GM12878 (cell line): ENCODE measurements at regions not wholly inside any gene's neighbourhood (a gene's known extent, or its start where the extent isn't known, plus 50 kb on each side); places are given as distances from the start of the nearest gene placed in this dataset.

Source experiments
- ATAC-seq: fragments of 200-7000 bp; cut with Tn5 transposase; 3 replicates; pipeline ENCODE4 v1.9.1; 2020; ENCODE audit warnings: mild to moderate bottlenecking, moderate library complexity
- BruUV-seq: library from RNA; stranded (reverse); fragments of 400-500 nt; replicated peaks from 2 replicates; lab custom pipeline; 2021; lab: Mats Ljungman, UMichigan
- CTCF ChIA-PET: fragments of 300-600 bp; sonication (Branson Sonifier 250); formaldehyde crosslinking; extraction: SDS; loops from one replicate; lab custom pipeline; 2021; ENCODE audit warnings: inconsistent platforms; lab: Yijun Ruan, JAX
- POLR2A ChIA-PET: fragments of 350-600 bp; formaldehyde crosslinking; extraction: SDS; loops from one replicate; lab custom pipeline; 2021; ENCODE audit warnings: inconsistent platforms; lab: Charles Lee
- RAD21 ChIA-PET: fragments of 300-600 bp; sonication (Branson Sonifier 250); formaldehyde crosslinking; loops from one replicate; lab custom pipeline; 2023; ENCODE audit warnings: antibody characterized with exemption; ENCODE audit not compliant: unreplicated experiment; lab: Charles Lee
- SMC1A ChIA-PET: fragments of 300-600 bp; sonication (Branson Sonifier 250); formaldehyde crosslinking; loops from one replicate; lab custom pipeline; 2023; ENCODE audit not compliant: unreplicated experiment, uncharacterized antibody; lab: Charles Lee
- DNase-seq: peaks from one replicate; pipeline ENCODE4 v3.0.0-alpha.2; 2011; ENCODE audit warnings: low read depth, low spot score
- FAIRE-seq: peaks from 3 replicates; lab custom pipeline; 2011; peaks lifted over from hg19 to GRCh38; lab: Jason Lieb, UNC
- H2AFZ ChIP-seq: 2 replicates; pipeline ENCODE4 v1.6.0; 2011; ENCODE audit warnings: low read depth, low read length, control low read depth; ENCODE audit not compliant: control insufficient read depth
- H3K27ac ChIP-seq: 2 replicates; pipeline ENCODE4 v1.5.1; 2011; ENCODE audit warnings: control low read depth; ENCODE audit not compliant: control insufficient read depth, insufficient read depth
- H3K27me3 ChIP-seq, 2 experiments: replicated peaks in 1 of 2; 2 replicates each; pipeline versions ENCODE4 v1.6.0 to v1.6.1; 2011; ENCODE audit warnings: low read length in 1 of 2; ENCODE audit not compliant: control insufficient read depth in 2 of 2, insufficient read depth in 2 of 2
- H3K36me3 ChIP-seq, 2 experiments: 2 replicates each; pipeline ENCODE4 v1.5.1; 2011; ENCODE audit warnings: low read length in 1 of 2; ENCODE audit not compliant: control insufficient read depth in 2 of 2, insufficient read depth in 2 of 2
- H3K4me1 ChIP-seq: 2 replicates; pipeline ENCODE4 v1.6.1; 2011; ENCODE audit warnings: mild to moderate bottlenecking, low read length, moderate library complexity, mixed read lengths; ENCODE audit not compliant: control insufficient read depth, insufficient read depth
- H3K4me2 ChIP-seq: 2 replicates; pipeline ENCODE4 v1.6.0; 2011; ENCODE audit warnings: control low read depth; ENCODE audit not compliant: control insufficient read depth, insufficient read depth
- H3K4me3 ChIP-seq: fragments of 200-600 bp; sonication (generic); 2 replicates; pipeline ENCODE4 v1.5.1; 2016
- H3K79me2 ChIP-seq: 2 replicates; pipeline ENCODE4 v1.6.0; 2011; ENCODE audit warnings: low read length; ENCODE audit not compliant: control insufficient read depth, insufficient read depth
- H3K9ac ChIP-seq: 2 replicates; pipeline ENCODE4 v1.8.0; 2011; ENCODE audit warnings: low read length, control low read depth, mixed read lengths; ENCODE audit not compliant: control insufficient read depth, insufficient read depth
- H3K9me3 ChIP-seq: replicated peaks from 3 replicates; pipeline ENCODE4 v1.5.1; 2011; ENCODE audit warnings: mild to moderate bottlenecking, low read length; ENCODE audit not compliant: control insufficient read depth, insufficient read depth
- H4K20me1 ChIP-seq: 2 replicates; pipeline ENCODE4 v1.6.0; 2011; ENCODE audit not compliant: control insufficient read depth, insufficient read depth
- CREM ChIP-seq: IDR thresholded peaks from 2 replicates; pipeline ENCODE4 v1.6.1; 2014; ENCODE audit warnings: antibody characterized with exemption, low read depth
- GABPA ChIP-seq: IDR thresholded peaks from 2 replicates; pipeline ENCODE4 v1.6.1; 2014; ENCODE audit warnings: antibody characterized with exemption, low read depth, mild to moderate bottlenecking, inconsistent platforms
- HCFC1 ChIP-seq: fragments of 150-350 bp; IDR thresholded peaks from 2 replicates; pipeline ENCODE4 v1.6.1; 2014; ENCODE audit warnings: low read length
- HDAC6 ChIP-seq: fragments of 200-600 bp; sonication (generic); IDR thresholded peaks from one replicate; pipeline ENCODE4 v1.8.0; 2017; ENCODE audit warnings: antibody characterized with exemption; ENCODE audit not compliant: unreplicated experiment
- IKZF2 ChIP-seq, 2 experiments: fragments of 450-650 bp; IDR thresholded peaks; 2 replicates each; pipeline ENCODE4 v1.6.1; 2017; ENCODE audit warnings: mild to moderate bottlenecking in 2 of 2, moderate library complexity in 2 of 2
- MYB ChIP-seq: fragments of 150-350 bp; IDR thresholded peaks from 2 replicates; pipeline ENCODE4 v1.6.1; 2014; ENCODE audit warnings: mild to moderate bottlenecking, low read depth, low read length, borderline replicate concordance
- WGBS: methylation state at CpG from one replicate; pipeline ENCODE4 v1.1.6; 2016; ENCODE audit warnings: low lambda C conversion rate; ENCODE audit not compliant: insufficient replicate concordance, insufficient coverage; ENCODE audit errors: missing lambda C conversion rate; 5-methylcytosine and 5-hydroxymethylcytosine counted together
- in situ Hi-C: fragments of 300-500 bp; cut with MboI; formaldehyde crosslinking; loops from 9 replicates; pipeline ENCODE4 v1.14.3; 2018; ENCODE audit warnings: mixed read lengths
- intact Hi-C: fragments of 100-400 bp; cut with micrococcal nuclease; formaldehyde crosslinking; loops from one replicate; pipeline ENCODE4 v1.14.2; 2022; ENCODE audit not compliant: unreplicated experiment
- TF ChIP-seq, protein P1 (sequence below): IDR thresholded peaks from 2 replicates; pipeline ENCODE4 v1.6.1; 2011; ENCODE audit warnings: mild to moderate bottlenecking, low read depth, low read length, moderate library complexity; ENCODE audit not compliant: insufficient replicate concordance
- TF ChIP-seq, protein P2 (sequence below): fragments of 450-650 bp; formaldehyde crosslinking; IDR thresholded peaks from 2 replicates; pipeline ENCODE4 v1.4.0; 2022; ENCODE audit warnings: mild to moderate bottlenecking, moderate library complexity

DNA sequence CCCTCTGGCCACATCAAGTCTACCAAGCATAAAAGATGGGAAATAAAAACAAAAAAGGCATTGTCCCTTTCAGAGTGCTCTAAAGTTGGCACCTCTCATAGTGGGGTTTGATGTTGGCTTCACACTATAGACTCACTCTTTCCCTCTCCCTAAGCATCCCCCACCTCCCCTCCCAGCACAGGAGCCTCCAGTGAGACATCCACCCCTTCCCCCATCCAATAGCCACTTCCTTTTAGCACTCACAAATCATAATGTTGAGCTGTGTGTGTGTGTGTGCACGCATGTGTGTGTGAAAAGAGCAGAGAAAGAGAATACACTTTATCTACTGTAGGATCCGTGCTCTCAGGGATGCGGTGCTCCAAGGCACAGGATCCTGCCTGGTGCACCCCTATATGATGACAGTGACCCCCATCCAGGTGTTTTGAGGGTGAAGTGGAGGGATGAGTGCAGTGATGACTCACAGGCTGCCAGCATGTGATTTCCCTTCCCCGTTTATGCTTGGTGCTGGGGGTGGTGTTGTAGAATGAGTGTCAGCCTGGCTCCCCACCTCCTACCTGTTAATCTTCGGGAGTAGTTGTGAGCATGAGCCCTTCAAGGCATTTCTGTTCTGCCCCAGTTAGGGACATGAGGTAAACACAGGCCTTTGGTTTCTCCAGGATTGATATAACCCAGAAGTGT, 235.2 kb upstream of the B3GAT1 start:
- ATAC-seq = no peak
- no TSS peak for BruUV-seq

More for the DNA sequence above, 235.2 kb upstream of the B3GAT1 start:
- Histone ChIP-seq H3K4me2 (no peak overlapping the region), H3K9me3 (no peaks in the 10 kb centered on the region), H2AFZ (no peak overlapping the region), H3K27ac (no peak overlapping the region), H3K9ac (no peak overlapping the region), H3K79me2 (no peaks in the 10 kb centered on the region), H4K20me1 (no peaks in the 10 kb centered on the region), H3K27me3 (no peaks in the 10 kb centered on the region; a peak in 3 of 4 replicates), H3K4me3 (no peak overlapping the region), H3K4me1 (no peaks in the 10 kb centered on the region), H3K36me3 (no peaks in the 10 kb centered on the region)
- WGBS = 6% methylated on average over 5 of the region's 5 CpGs
- ChIA-PET RAD21 (no interaction called here), POLR2A (no interaction called here), CTCF (no interaction called here), SMC1A (no interaction called here)
- in situ Hi-C loops = no loop called here
- DNase-seq (no peak), FAIRE-seq (no peak)
- TF ChIP-seq HCFC1 (no peak), CREM (no peak), MYB (no peak), IKZF2 (IDR thresholded peaks at IDR 0.05) (no peak), GABPA (no peak), HDAC6 (no peak)
- TF ChIP-seq, protein P1, sequence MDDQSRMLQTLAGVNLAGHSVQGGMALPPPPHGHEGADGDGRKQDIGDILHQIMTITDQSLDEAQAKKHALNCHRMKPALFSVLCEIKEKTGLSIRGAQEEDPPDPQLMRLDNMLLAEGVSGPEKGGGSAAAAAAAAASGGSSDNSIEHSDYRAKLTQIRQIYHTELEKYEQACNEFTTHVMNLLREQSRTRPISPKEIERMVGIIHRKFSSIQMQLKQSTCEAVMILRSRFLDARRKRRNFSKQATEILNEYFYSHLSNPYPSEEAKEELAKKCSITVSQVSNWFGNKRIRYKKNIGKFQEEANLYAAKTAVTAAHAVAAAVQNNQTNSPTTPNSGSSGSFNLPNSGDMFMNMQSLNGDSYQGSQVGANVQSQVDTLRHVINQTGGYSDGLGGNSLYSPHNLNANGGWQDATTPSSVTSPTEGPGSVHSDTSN = no peak
- TF ChIP-seq, protein P2, sequence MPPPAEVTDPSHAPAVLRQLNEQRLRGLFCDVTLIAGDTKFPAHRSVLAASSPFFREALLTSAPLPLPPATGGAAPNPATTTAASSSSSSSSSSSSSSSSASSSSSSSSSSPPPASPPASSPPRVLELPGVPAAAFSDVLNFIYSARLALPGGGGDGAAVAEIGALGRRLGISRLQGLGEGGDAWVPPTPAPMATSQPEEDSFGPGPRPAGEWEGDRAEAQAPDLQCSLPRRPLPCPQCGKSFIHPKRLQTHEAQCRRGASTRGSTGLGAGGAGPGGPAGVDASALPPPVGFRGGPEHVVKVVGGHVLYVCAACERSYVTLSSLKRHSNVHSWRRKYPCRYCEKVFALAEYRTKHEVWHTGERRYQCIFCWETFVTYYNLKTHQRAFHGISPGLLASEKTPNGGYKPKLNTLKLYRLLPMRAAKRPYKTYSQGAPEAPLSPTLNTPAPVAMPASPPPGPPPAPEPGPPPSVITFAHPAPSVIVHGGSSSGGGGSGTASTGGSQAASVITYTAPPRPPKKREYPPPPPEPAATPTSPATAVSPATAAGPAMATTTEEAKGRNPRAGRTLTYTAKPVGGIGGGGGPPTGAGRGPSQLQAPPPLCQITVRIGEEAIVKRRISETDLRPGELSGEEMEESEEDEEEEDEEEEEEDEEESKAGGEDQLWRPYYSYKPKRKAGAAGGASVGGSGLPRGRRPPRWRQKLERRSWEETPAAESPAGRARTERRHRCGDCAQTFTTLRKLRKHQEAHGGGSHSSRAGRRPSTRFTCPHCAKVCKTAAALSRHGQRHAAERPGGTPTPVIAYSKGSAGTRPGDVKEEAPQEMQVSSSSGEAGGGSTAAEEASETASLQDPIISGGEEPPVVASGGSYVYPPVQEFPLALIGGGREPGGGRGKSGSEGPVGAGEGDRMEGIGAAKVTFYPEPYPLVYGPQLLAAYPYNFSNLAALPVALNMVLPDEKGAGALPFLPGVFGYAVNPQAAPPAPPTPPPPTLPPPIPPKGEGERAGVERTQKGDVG (CRISPR knock-in tag) = no peak
- intact Hi-C loops = no loop called here
